ENCODE measurements at regions not wholly inside any gene's neighbourhood (a gene's known extent, or its start where the extent isn't known, plus 50 kb on each side); places are given as distances from the start of the nearest gene placed in this dataset.

- Histone ChIP-seq H3K9ac (ENCODE audit: low read length) (no peak overlapping the region), H3K4me3 (replicated peaks in 1 of 2; ENCODE audit: low read depth in 1 of 2, low read length in 2 of 2) (no peak overlapping the region), H3K36me3 (ENCODE audit: control insufficient read depth in 1 of 2, insufficient read depth in 2 of 2, low read length in 2 of 2) (no peaks in the 10 kb centered on the region), H2AFZ (ENCODE audit: low read depth, low read length, poor library complexity, severe bottlenecking) (no peak overlapping the region), H3K27ac (ENCODE audit: low read depth, low read length) (no peak overlapping the region), H4K20me1 (ENCODE audit: insufficient read depth) (no peaks in the 10 kb centered on the region), H3K79me2 (ENCODE audit: insufficient read depth, low read length) (no peaks in the 10 kb centered on the region), H3K9me3 (ENCODE audit: control insufficient read depth in 1 of 2, insufficient read depth in 1 of 2, low read depth in 1 of 2, low read length in 2 of 2) (no peaks in the 10 kb centered on the region), H3K9me2 (ENCODE audit: insufficient read depth) (no peaks in the 10 kb centered on the region), H3K27me3 (ENCODE audit: insufficient read depth, low read length) (no peaks in the 10 kb centered on the region), H3K4me1 (ENCODE audit: control insufficient read depth in 1 of 2, insufficient read depth in 2 of 2, low read length in 2 of 2) (no peaks in the 10 kb centered on the region), H3K4me2 (ENCODE audit: low read length) (no peak overlapping the region)
- CTCF ChIA-PET = no interaction called here
- no TSS peak for BruUV-seq (replicated peaks)
- ATAC-seq (no peak), DNase-seq (ENCODE audit: low read depth, low spot score) (no peak)
- TF ChIP-seq REST (IDR thresholded peaks at IDR 0.05; ENCODE audit: low read depth) (no peak), FOSL1 (IDR thresholded peaks at IDR 0.05; ENCODE audit: low read depth) (no peak), POLR2AphosphoS5 (IDR thresholded peaks at IDR 0.05; ENCODE audit: low read depth, low read length) (no peak), RAD21 (IDR thresholded peaks at IDR 0.05; ENCODE audit: low read depth) (no peak), ZBTB33 (IDR thresholded peaks at IDR 0.05; ENCODE audit: extremely low read depth, insufficient replicate concordance, low read length) (no peak), EGR1 (IDR thresholded peaks at IDR 0.05; ENCODE audit: low read depth) (no peak), JUND (IDR thresholded peaks at IDR 0.05) (no peak), POLR2A (IDR thresholded peaks at IDR 0.05; ENCODE audit: borderline replicate concordance, extremely low read depth, insufficient read depth, insufficient read length) (no peak), ZNF274 (IDR thresholded peaks at IDR 0.05; ENCODE audit: low read depth, low read length) (no peak), CEBPB (IDR thresholded peaks at IDR 0.05; ENCODE audit: low read depth) (no peak), CTCF (IDR thresholded peaks at IDR 0.05 in 2 of 3, conservative IDR thresholded peaks at IDR 0.05 in 1 of 3; ENCODE audit: borderline replicate concordance in 1 of 3, insufficient read depth in 1 of 3, low read depth in 2 of 3, low read length in 2 of 3) (no peak), YY1 (IDR thresholded peaks at IDR 0.05; ENCODE audit: extremely low read depth, insufficient replicate concordance, low read depth, low read length) (no peak), ELF1 (IDR thresholded peaks at IDR 0.05; ENCODE audit: borderline replicate concordance, low read depth) (no peak), EZH2phosphoT487 (IDR thresholded peaks at IDR 0.05; ENCODE audit: borderline replicate concordance) (no peak), TCF7L2 (IDR thresholded peaks at IDR 0.05; ENCODE audit: borderline replicate concordance, extremely low read depth, insufficient read depth, insufficient read length) (no peak), SRF (IDR thresholded peaks at IDR 0.05; ENCODE audit: low read depth) (no peak), MAX (IDR thresholded peaks at IDR 0.05) (no peak), SP1 (IDR thresholded peaks at IDR 0.05; ENCODE audit: low read depth) (no peak), ZFX (IDR thresholded peaks at IDR 0.05) (no peak), CBX3 (IDR thresholded peaks at IDR 0.05; ENCODE audit: low read depth) (no peak)
- RAD21 ChIA-PET (ENCODE audit: low non-redundant PET in 1 of 2, low total read pairs in 2 of 2, uncharacterized antibody in 2 of 2, unreplicated experiment in 2 of 2) = no interaction called here
- intact Hi-C loops (cut with micrococcal nuclease) = no loop called here
- POLR2A ChIA-PET = no interaction called here
Measured at GRCh38 chr4:122517345-122517744, 60.8 kb upstream of the IL2 start.
